Sigmoid colon (tissue), 6 donors: ENCODE measurements at regions not wholly inside any gene's neighbourhood (a gene's known extent, or its start where the extent isn't known, plus 50 kb on each side); places are given as distances from the start of the nearest gene placed in this dataset.

Experiments
- DNase-seq: peaks from one replicate; pipeline ENCODE4 v3.0.0-alpha.2; 2019
- H3K27ac ChIP-seq, 4 donors: fragments of 200-600 bp; sonication (generic); one replicate each; pipeline ENCODE4 v1.5.1; 2016 to 2019; ENCODE audit warnings: mild to moderate bottlenecking in 1 of 4
- H3K27me3 ChIP-seq, 3 donors: fragments of 200-600 bp; sonication (generic); one replicate each; pipeline ENCODE4 v1.5.1; 2019; ENCODE audit warnings: mild to moderate bottlenecking in 1 of 3
- H3K36me3 ChIP-seq, 4 donors: fragments of 200-600 bp; sonication (generic); one replicate each; pipeline ENCODE4 v1.5.1; 2016 to 2019
- H3K4me1 ChIP-seq, 4 donors: fragments of 200-600 bp; sonication (generic); one replicate each; pipeline ENCODE4 v1.5.1; 2017 to 2019
- H3K4me3 ChIP-seq, 4 donors: fragments of 200-600 bp; sonication (generic); one replicate each; pipeline ENCODE4 v1.5.1; 2017 to 2019; ENCODE audit warnings: mild to moderate bottlenecking in 2 of 4, moderate library complexity in 1 of 4
- H3K9me3 ChIP-seq, 4 donors: fragments of 200-600 bp in 3 of 4; sonication (generic) in 3 of 4; one replicate each; pipeline versions ENCODE4 v1.5.1 to v1.6.1; 2013 to 2019
- EP300 ChIP-seq, 4 donors: sonication (generic); formaldehyde crosslinking; IDR thresholded peaks; one replicate each; pipeline ENCODE4 v1.6.1; 2017; ENCODE audit warnings: antibody characterized with exemption in 4 of 4
- POLR2A ChIP-seq, 2 donors: fragments of 450-650 bp; IDR thresholded peaks; one replicate each; pipeline ENCODE4 v1.6.1; 2016; ENCODE audit warnings: antibody characterized with exemption in 2 of 2, mild to moderate bottlenecking in 2 of 2, moderate library complexity in 2 of 2
- POLR2AphosphoS5 ChIP-seq, 4 donors: sonication (generic); formaldehyde crosslinking; IDR thresholded peaks; one replicate each; pipeline ENCODE4 v1.6.1; 2017; ENCODE audit warnings: antibody characterized with exemption in 4 of 4
- whole genome bisulfite sequencing, 2 donors: extraction: QIAGEN DNeasy Blood & Tissue Kit; methylation state at CpG; one replicate each; pipeline ENCODE4 v1.1.7; 2013; 5-methylcytosine and 5-hydroxymethylcytosine counted together
- intact Hi-C: fragments of 100-400 bp; cut with DNase I; formaldehyde crosslinking; loops from one replicate; pipeline ENCODE4 v1.15.1; 2023
- TF ChIP-seq, protein P1 (sequence below), 4 experiments: fragments of 450-650 bp in 3 of 4; fragments of 200-600 bp in 1 of 4; IDR thresholded peaks; one replicate each; pipeline ENCODE4 v1.5.1; 2016 to 2019; ENCODE audit warnings: antibody characterized with exemption in 4 of 4, mild to moderate bottlenecking in 3 of 4, moderate library complexity in 2 of 4
- donor health status: healthy with polysubstance abuse.
- donor health status: healthy.

GRCh38 chr4:181611946-181612600 is 631.1 kb upstream of the TENM3 start:
- intact Hi-C loops: no loop called here
- Histone ChIP-seq H3K36me3 (no peaks in the 10 kb centered on the region), H3K27me3 (no peaks in the 10 kb centered on the region), H3K4me1 (no peaks in the 10 kb centered on the region), H3K27ac (no peak overlapping the region), H3K9me3 (no peaks in the 10 kb centered on the region), H3K4me3 (no peak overlapping the region)
- DNase-seq: no peak
- WGBS, 2 donors: 52 to 66% methylated on average over 8 of the region's 8 CpGs
- TF ChIP-seq, protein P1, sequence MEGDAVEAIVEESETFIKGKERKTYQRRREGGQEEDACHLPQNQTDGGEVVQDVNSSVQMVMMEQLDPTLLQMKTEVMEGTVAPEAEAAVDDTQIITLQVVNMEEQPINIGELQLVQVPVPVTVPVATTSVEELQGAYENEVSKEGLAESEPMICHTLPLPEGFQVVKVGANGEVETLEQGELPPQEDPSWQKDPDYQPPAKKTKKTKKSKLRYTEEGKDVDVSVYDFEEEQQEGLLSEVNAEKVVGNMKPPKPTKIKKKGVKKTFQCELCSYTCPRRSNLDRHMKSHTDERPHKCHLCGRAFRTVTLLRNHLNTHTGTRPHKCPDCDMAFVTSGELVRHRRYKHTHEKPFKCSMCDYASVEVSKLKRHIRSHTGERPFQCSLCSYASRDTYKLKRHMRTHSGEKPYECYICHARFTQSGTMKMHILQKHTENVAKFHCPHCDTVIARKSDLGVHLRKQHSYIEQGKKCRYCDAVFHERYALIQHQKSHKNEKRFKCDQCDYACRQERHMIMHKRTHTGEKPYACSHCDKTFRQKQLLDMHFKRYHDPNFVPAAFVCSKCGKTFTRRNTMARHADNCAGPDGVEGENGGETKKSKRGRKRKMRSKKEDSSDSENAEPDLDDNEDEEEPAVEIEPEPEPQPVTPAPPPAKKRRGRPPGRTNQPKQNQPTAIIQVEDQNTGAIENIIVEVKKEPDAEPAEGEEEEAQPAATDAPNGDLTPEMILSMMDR (IDR thresholded peaks at IDR 0.05): no peak
- TF ChIP-seq EP300 (IDR thresholded peaks at IDR 0.05) (no peak), POLR2AphosphoS5 (IDR thresholded peaks at IDR 0.05) (no peak), POLR2A (IDR thresholded peaks at IDR 0.05) (no peak)

GRCh38 chr4:181613200-181613599 is 630.0 kb upstream of the TENM3 start:
- Histone ChIP-seq H3K4me3 (no peak overlapping the region), H3K9me3 (no peaks in the 10 kb centered on the region), H3K27ac (no peak overlapping the region), H3K4me1 (no peaks in the 10 kb centered on the region), H3K36me3 (no peaks in the 10 kb centered on the region), H3K27me3 (no peaks in the 10 kb centered on the region)
- WGBS, 2 donors: 76 to 85% methylated on average over 6 of the region's 6 CpGs
- TF ChIP-seq POLR2A (IDR thresholded peaks at IDR 0.05): no peak
- no peak for TF ChIP-seq EP300 (IDR thresholded peaks at IDR 0.05)
- no peak for TF ChIP-seq POLR2AphosphoS5 (IDR thresholded peaks at IDR 0.05)
- TF ChIP-seq, protein P1 (IDR thresholded peaks at IDR 0.05): no peak
- intact Hi-C loops: no loop called here
- no peak for DNase-seq

DNA sequence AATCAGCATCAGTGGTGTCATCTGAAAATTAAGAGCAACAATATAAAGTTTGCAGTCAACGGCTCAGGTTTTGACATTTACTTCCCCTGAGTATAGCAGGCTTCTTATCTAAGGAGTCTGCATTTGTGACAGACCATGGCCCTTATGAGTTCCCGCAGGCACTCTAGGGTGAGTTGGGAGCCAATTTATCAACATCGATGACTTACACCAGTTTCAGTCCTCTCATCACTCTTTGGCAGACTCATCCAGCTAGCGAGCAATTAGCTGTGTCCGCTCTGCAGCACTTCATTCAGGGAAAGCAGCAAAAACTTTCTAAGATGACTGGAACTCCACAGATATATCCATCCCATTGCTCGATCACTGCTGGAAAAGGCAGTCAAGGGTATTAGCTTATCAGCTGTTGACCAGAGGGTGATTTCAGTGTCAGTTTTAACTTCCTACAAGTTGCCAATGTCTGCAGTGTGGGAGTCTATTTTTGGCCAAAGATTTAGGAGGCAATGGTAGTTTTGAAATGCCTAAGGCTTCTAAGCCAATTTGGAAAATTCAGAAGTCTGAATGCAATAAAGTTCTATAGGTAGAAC is 625.1 kb upstream of the TENM3 start:
- 90 to 93% methylated on average over 6 of the region's 6 CpGs for WGBS, 2 donors

DNA sequence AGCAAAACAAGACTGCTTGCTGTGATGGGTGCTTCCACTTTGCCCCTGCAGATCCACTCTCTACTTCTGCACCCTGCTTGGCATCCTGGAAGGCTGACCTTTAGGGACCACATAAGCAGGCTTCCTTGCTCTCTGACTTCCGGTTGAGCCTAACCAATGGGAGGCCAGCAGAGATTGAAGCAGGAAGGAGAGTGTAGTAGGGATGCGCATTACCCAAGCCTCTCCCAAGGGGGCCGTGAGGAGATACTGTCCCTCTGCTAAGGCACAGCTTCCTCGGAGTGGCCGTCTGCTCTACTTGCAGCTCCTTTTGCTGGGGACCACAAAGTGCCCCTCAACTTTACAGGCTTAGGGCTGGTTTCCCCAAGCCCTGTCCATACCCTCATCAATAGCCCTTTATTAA is 624.3 kb upstream of the TENM3 start:
- 78 to 89% methylated on average over 5 of the region's 5 CpGs for WGBS, 2 donors
- no peak for DNase-seq
- intact Hi-C loops: no loop called here
- H3K36me3 ChIP-seq: no peaks in the 10 kb centered on the region
- no peaks in the 10 kb centered on the region for H3K4me1 ChIP-seq
- no peak overlapping the region for H3K27ac ChIP-seq
- TF ChIP-seq EP300 (IDR thresholded peaks at IDR 0.05) (no peak), POLR2A (IDR thresholded peaks at IDR 0.05) (no peak), POLR2AphosphoS5 (IDR thresholded peaks at IDR 0.05) (no peak)
- TF ChIP-seq, protein P1 (IDR thresholded peaks at IDR 0.05): no peak
- no peaks in the 10 kb centered on the region for H3K9me3 ChIP-seq
- no peaks in the 10 kb centered on the region for H3K27me3 ChIP-seq
- no peak overlapping the region for H3K4me3 ChIP-seq

More for the DNA sequence above, 625.1 kb upstream of the TENM3 start:
- DNase-seq: no peak
- intact Hi-C loops: no loop called here
- H3K4me3 ChIP-seq: no peak overlapping the region
- H3K27ac ChIP-seq: no peak overlapping the region
- H3K4me1 ChIP-seq: no peaks in the 10 kb centered on the region
- TF ChIP-seq, protein P1 (IDR thresholded peaks at IDR 0.05): no peak
- TF ChIP-seq POLR2A (IDR thresholded peaks at IDR 0.05) (no peak), EP300 (IDR thresholded peaks at IDR 0.05) (no peak), POLR2AphosphoS5 (IDR thresholded peaks at IDR 0.05) (no peak)
- H3K27me3 ChIP-seq: no peaks in the 10 kb centered on the region
- no peaks in the 10 kb centered on the region for H3K9me3 ChIP-seq
- H3K36me3 ChIP-seq: no peaks in the 10 kb centered on the region
